NB4 (cell line): ENCODE measurements at regions not wholly inside any gene's neighbourhood (a gene's known extent, or its start where the extent isn't known, plus 50 kb on each side); places are given as distances from the start of the nearest gene placed in this dataset.

Source experiments
- MYC ChIP-seq: IDR thresholded peaks from 2 replicates; pipeline ENCODE4 v1.6.1; 2011; ENCODE audit warnings: low read depth, low read length
- POLR2A ChIP-seq: IDR thresholded peaks from 2 replicates; pipeline ENCODE4 v1.6.1; 2011; ENCODE audit warnings: mild to moderate bottlenecking; ENCODE audit not compliant: insufficient read length; ENCODE audit errors: extremely low read depth
- TF ChIP-seq, protein P1 (sequence below): IDR thresholded peaks from one replicate; pipeline ENCODE4 v1.5.1; 2012; ENCODE audit warnings: low read depth, low read length
- TF ChIP-seq, protein P2 (sequence below): IDR thresholded peaks from 2 replicates; pipeline ENCODE4 v1.6.1; 2011; ENCODE audit warnings: low read depth, low read length

DNA sequence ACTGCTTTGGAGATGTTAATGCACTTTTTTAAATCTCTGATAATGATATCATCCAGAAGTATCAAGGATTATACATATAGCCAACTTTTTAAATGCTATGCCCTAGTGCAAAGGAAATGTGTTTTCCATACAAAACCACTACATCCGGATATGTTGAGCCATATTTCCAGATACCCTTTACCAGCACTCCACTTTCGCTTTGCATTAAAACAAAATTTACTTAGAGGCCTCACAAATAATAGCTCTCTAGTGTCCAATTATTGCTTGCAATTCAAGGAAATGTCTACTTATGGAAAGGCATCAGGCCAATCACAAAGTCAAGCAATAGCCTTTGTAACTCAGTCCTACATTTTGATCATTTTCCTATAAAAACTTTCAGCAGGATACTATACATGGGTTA lies 1072.8 kb upstream of the INTU start:
- TF ChIP-seq, protein P1, sequence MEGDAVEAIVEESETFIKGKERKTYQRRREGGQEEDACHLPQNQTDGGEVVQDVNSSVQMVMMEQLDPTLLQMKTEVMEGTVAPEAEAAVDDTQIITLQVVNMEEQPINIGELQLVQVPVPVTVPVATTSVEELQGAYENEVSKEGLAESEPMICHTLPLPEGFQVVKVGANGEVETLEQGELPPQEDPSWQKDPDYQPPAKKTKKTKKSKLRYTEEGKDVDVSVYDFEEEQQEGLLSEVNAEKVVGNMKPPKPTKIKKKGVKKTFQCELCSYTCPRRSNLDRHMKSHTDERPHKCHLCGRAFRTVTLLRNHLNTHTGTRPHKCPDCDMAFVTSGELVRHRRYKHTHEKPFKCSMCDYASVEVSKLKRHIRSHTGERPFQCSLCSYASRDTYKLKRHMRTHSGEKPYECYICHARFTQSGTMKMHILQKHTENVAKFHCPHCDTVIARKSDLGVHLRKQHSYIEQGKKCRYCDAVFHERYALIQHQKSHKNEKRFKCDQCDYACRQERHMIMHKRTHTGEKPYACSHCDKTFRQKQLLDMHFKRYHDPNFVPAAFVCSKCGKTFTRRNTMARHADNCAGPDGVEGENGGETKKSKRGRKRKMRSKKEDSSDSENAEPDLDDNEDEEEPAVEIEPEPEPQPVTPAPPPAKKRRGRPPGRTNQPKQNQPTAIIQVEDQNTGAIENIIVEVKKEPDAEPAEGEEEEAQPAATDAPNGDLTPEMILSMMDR: no peak
- TF ChIP-seq POLR2A (no peak), MYC (no peak)
- TF ChIP-seq, protein P2, sequence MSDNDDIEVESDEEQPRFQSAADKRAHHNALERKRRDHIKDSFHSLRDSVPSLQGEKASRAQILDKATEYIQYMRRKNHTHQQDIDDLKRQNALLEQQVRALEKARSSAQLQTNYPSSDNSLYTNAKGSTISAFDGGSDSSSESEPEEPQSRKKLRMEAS: no peak
